GM19395 (cell line): ENCODE measurements at regions not wholly inside any gene's neighbourhood (a gene's known extent, or its start where the extent isn't known, plus 50 kb on each side); places are given as distances from the start of the nearest gene placed in this dataset.
A peak's percentile ranks its signal among the peaks of the same experiment; 100 is the strongest.
"Not testable (repeated sequence)": the region's sequence is repeated elsewhere in the genome, so short reads cannot be mapped to it uniquely, and the experiment has no call there.

Experiments
- ATAC-seq: cut with Tn5 transposase; IDR thresholded peaks from one replicate; pipeline ENCODE4 v1.9.1; 2021; ENCODE audit warnings: mild to moderate bottlenecking, moderate library complexity; ENCODE audit not compliant: unreplicated experiment

DNA sequence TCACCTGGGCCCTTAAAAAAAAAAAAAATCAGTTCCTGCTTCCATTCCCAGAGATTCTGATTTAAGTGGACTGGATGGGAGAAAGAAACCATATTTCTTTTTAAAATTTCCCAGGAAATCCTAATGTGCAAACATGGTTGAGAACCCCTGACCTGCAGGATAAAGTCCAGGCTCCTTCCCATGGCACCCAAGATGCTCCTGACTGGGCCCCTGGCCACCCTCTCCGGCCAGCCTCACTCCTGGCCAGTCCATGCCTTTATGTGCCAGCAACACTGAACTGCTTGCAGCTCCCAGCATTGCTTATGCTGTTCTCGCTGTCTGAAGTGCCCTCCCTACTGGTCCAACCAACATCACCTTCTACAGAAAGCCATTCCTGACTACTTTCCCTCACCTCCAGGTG, 93.9 kb downstream of the TEX35 start:
- no peak for ATAC-seq

DNA sequence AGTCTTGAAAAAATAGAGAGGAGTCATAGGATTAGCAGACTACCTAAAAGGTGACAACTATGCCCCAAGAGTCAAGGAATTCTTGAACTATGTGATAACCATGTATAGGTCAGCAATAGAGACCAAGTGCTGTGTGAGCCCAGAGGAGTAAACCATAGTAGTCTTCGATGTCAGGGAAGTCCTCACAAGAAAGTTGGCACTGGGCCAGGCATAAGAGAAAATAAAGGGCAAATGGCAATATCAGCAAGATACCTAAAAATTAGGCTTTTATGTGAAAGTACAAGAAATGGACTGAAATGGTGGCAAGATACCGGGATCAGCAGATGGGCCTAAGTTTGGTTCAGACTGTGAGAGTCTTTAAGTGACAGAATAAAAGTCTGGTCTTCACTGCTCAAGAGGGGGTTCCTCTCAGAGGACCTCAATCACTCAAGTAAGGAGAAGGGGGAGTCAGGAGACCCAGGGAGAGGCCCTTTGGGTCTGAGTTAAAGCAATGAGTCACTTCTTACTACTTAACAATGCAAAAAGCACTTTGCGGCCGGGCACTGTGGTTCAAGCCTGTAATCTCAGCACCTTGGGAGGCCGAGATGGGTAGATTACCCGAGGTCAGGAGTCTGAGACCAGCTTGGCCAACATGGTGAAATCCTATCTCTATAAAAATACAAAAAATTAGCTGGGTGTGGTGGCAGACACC, 95.0 kb downstream of the TEX35 start:
- peak; percentile 49 for ATAC-seq

DNA sequence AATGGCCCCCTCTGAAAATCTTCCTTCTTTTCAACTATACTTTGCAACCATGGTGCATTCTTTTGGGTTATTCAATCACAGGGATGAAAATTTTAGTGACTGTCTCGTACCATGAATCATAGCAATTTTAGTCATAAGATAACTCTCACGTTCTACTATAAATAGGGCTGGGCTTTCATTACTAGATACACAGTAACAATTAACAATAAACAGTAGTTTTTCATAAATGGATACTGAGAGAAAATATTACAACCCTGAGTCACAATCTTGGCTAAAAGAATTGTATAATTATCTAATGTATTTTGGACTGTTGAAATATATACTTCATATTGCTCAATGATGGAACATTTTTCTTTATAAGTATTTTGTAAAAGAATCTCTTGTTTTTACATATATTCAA, 96.1 kb downstream of the TEX35 start:
- no peak for ATAC-seq

DNA sequence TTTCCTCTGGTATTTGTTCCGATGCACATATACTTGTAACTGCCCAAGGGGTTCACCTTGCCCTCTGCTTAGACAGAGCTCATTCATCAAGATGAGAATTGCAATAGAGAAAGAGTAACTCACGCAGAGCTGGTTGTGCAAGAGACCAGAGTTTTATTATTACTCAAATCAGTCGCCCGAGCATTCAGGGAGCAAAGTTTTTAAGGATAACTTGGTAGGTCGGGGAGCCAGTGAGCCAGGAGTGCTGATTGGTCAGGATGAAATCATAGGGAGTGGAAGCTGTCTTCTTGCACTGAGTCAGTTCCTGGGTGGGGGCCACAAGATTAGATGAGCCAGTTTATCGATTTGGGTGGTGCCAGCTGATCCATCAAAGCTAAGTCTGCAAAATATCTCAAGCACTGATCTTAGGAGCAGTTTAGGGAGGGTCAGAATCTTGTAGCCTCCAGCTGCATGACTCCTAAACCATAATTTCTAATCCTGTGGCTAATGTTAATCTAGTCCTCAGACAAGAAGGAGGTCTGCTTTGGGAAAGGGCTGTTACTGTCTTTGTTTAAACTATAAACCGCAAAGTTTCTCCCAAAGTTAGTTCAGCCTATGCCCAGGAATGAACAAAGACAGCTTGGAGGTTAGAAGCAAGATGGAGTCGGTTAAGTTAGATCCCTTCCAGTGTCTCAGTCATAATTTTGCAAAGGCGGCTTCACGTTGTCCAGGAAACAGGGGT, 97.9 kb downstream of the TEX35 start:
- not testable (repeated sequence) for ATAC-seq

DNA sequence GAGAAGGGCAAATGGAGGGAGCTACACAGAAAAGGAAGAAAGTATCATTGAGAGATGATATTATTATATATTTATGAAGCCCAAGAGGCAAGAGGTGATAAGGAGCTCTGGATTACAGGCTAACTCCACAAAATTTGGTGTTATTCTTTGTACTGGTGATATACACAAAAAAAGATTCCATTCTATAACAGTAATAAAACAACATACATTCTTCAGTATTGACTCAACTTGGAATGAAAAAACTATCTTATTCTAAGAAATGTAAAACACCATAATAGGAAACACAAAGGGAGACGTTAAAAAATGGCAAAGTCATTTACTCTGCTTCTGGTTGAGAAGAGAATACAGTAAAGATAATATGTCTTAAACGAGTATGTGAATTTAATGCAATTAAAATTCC, 99.4 kb downstream of the TEX35 start:
- no peak for ATAC-seq

DNA sequence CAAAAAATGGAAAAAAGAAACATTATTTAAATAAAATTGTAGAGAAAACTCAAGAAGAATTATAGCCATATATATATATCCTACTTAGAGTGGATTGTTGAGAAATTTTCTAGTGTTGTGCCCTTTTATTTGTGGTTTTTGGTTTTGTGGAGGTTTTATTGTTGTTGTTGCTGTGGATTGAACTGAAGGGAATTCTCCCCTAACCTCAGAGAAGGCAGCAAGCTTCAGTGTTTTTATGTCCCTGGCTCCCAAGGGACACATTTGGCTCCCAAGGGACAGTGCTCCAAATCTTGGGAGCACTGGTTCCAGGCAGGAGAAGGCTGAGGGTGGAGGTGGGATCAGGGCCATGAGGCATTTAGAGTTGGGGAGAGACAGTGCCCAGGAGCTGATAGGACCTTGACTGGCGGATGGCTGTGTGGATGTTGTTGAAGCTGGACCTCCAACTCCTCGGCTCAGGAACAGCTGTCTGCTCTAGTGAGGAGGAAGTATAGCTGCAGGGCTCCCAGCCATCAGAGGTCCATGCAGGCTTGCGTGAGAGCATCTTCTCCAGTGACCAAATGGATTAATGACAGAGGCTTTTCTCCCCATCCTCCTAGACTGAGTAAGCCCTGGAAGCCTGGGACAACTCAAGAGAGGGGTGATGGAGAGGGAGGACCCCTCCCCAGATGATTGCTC, 100.5 kb downstream of the TEX35 start:
- ATAC-seq = no peak

DNA sequence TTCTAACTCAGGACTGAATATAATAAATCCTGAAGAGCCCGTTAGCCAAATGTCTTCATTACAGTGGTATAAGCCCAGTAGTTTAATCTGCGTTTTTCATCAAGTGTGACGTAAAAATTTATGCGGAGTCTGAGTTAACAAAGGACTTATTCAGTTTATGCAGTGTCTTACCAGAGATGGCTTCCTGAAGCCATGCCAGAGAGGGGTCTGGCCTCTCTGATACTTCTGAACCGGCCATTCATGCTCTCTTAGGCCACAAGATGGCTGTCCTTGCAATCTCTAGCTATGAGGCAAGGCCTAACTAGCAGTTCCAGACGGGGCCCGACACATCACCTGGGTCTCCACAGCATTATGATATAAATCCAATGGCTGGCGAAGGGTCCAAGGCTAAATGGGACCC, 101.4 kb downstream of the TEX35 start:
- ATAC-seq = no peak

DNA sequence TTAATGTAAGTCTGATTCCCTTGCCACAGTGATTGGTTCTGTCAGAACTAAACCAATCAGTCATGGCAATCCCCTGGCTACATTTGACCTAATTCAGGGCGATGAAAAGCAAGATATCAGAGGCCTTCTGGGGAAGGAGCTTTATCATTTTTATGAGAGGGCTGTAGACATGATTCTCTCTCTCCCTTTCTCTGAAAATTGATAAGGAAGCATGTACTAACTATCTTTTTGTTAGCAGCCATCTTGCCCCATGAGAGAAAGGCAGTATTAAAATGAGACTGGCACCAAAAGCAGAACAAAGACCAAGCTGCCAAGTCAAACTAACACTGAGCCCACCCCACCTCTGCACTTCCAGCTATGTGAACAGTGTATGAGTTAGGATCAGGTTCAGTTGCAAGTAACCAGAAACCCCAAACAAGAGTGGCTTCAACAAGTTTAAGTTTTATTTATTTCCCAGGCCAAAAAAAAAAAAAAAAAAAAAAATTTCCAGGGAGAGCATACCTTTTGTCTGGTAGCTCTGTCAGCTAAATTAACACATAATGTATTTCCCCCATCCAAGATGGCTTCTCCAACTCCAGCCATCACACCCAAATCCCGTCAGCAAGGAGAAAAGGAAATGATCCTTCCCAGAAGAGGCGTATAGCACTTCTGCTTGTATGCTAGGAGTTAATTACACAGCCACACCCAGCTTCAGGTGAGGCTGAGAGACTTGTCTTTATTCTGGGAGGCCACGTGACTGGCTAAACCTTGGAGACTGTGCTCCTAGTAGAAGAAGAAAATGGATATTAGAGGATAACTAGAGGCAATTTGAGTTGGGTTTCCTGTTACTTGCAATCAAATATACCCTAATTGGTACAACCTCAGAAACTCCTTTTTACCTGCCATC, 105.8 kb upstream of the RALGPS2 start:
- ATAC-seq = no peak

DNA sequence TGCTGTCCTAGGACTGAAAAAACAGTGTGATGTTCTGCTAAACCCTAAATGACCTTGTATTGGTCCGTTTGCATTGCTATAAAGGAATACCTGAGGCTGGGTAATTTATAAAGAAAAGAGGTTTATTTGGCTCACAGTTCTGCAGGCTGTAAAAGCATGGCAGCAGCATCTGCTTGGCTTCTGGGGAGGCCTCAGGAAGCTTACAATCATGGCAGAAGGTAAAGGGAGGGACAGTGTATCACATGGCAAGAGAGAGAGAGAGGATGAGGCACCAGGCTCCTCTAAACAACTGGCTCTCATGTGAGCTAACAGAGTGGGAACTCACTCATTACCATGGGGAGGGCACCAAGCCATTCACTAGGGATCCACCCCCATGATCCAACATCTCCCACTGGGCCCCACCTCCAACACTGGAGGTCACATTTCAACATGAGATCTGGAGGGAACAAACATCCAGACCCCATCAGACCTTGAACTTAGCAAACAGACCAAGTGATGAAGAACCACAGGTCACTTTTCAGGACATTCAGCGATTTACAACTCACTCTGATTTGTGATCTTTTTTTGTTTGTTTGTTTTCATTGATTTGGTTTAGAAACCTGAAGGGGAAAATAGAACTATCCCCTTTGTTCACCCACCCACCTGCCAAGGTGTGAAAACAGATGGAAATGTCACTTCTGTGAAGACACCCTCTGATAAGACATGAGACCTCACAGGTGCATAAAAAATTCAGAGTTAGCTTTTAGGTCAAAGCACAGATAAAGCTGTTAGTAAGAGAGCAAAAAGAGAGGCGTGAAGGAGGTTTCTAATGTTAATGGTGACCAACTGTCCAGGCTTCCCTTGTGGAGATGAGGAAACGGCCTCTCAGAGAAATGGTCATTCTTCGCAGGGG, 104.2 kb upstream of the RALGPS2 start:
- no peak for ATAC-seq

DNA sequence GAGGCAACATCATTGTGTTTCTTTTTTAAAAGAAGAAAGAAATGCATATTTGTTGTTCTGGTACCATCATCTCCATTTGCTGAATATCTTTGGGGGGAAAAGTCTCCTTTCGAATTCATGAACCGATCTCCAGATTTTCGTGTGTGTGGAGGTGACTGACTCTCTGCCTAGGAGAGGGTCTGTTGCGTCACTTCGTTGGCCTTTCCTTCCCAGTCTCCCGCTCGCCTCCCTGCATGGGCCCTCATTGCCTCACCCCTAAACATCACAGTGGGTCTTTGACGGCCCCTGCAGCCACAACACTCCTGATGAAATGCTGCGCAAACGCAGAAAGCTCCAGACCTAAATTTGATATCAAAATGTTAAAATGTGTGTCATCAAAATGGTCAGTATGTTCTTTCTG, 103.2 kb upstream of the RALGPS2 start:
- no peak for ATAC-seq

DNA sequence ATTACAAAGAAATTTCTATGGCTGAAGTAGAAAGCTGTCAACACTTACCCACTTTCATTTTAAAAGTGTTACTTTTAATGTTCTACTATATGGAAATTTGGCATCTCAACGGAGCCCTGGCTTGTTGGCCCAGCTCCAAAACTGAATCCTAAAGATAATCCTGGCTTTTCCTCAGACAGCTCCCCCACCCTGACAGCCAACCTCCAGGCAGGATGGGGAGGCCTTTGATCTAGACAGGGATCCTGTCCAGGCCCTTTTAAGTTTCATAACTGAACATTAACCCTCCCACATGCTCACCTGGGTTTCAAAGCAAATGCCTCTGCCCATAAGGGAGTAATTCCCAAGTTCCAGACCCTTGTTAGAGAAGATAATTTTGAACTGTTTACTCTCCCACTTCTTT, 99.3 kb upstream of the RALGPS2 start:
- ATAC-seq = no peak

DNA sequence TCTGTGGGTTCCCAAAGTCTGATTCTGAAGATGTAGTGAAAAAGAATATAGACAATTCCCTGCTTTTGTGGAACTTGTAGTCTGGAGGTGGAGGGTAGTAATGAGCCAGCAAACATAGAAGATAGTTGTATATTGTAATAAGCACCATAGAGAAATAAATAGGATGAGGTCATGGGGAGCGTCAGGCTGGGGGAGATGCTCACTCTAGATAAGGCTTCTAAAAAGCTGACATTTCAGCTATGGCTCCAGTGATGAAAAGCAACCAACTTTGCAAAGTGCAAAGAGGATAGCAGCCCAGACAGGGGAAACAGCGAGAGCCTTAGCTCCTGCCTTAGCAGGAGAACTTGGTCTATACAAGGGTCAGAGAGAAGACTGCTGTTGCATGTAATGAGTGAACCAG, 98.0 kb upstream of the RALGPS2 start:
- ATAC-seq = no peak

DNA sequence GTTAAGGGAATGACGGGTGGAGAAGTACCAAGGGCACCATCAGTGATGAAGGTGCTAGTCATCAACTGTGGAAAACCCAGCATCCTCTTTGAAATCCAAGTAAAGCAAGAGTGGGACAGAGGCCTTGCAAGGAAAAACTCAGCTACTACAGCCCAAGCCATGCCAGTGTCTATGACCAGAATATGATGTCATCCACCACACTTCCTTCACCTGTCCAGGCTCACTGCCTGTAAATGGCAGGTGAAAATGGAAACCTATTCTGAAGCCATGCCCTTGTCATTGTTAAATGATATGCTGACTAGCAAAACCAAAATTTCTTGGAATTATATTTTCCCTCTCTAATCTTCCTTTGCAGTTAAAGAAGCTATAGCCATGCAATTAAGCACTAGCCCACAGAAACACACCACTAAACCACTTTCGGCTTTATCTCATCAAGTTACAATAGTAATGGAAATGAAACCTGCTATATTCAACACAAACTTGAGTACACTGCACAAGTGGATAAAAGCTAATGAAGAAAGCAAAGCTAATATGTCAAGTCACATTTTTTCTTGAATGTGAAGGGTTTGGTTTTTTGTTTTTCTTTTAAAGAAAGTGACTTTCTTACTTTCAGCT, 96.3 kb upstream of the RALGPS2 start:
- ATAC-seq = no peak

DNA sequence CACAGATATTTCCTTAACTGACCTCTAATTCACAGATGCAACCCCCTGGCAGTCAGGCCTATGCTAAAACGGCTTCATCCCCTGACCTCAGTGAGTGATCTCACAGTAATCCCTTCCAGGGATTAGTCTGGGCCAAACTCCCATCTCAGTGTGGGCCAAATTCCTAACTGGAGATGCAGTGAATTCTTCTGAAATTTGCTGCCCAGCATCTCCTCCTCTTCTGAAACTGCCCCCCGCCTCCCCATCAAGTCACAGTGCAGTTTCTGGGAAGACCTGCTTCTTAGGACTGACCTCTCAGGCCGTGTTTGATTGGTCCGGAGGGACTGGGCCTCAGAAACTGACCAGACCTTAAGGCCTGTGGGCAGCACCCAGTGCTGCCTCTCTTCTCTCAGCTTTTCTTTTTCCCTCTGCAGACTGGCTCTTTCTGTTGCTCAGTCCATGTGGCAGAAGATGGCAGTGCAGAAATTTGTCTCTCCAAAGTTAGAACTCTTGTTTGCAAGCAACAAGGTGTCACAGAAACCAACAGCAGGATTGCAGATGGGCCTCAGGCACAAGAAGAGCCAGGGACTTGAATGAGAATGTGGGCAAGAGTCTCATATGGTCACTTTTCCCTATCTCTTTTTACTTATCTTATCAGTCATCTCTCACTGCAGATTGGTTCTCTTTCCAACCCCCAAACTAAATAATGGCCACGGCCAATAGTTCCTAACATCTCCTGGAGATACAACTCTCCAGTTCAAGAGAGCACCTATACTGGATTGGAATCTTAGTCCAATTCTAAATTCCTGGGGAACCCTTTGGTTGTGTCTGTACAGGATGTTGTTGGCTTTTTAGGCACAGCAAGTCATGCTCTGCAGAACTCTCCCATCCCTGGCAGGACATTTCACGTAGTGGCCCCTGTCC, 95.5 kb upstream of the RALGPS2 start:
- ATAC-seq = no peak

DNA sequence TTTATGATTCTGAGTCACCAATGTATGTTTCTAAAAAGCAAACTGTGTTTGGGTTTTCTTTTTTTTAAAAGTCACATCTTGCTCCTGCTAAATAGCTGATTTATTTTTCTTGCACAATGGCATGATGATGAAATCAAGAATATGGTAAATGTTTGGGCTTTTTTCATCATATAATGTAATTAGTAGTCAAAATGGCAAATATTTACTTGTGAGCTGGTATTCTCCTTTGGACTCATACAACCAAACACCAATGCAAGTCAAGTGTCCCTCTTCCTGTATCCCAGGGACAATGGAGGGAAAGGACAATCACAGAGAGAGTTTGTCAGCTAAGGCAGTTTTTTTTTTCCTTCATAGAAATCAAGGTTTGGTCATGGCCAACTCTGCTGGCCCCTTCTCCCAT, 94.6 kb upstream of the RALGPS2 start:
- no peak for ATAC-seq

DNA sequence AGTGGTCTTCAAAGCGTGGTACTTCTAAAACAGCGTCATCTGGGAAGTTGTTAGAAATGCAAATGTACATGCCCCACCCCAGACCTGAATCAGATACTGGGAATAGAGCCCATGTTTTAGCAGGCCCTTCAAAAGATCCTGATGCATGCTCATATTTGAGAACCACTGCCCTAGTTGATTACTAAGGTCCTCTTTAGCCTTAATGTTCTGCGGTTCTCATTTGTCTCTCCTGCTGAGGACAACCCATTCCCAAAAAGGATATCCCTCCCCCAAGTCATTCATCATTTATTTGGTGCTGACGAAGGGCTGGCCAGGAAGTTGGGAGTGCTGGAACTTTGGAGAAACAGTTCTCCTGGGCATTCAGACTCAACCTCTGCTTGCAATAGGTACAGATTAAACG, 92.4 kb upstream of the RALGPS2 start:
- no peak for ATAC-seq

DNA sequence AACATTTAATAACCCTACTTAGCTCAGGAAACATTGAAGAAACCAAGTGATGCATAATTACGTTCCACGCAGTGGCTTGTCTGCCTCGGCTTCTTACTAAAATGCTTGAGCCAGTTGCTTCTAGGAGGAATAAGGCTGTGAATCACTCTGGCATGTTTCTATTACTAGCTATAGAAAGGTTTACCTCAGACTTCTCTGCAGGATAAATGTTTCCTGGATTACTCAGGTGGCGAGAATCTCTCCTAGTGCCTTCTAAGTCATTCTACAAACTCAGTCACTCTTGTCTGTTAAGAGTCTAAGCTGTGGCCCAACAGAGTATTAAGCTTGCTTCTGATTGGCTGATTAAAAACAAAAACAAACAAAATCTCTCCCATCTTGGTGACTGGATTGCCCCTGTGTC, 92.0 kb upstream of the RALGPS2 start:
- no peak for ATAC-seq

DNA sequence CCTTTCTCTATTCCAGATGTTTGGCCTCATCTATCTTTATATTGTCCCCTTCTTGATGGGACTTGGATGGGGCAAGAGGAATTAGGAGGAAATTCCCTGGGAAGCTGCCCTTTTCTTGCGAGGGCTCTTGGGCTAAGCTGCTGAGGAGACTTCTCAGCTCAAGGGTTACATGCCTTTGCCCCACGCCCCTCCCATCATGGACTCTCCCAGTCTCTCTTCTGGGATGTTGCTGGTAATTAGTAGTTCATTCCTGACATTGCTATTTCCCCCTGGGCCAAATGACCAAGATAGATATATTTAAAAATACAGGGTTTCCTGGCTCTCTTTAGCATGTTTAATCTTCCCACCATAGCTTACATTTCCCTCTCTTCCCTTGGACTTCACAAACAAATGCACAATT, 90.6 kb upstream of the RALGPS2 start:
- no peak for ATAC-seq

DNA sequence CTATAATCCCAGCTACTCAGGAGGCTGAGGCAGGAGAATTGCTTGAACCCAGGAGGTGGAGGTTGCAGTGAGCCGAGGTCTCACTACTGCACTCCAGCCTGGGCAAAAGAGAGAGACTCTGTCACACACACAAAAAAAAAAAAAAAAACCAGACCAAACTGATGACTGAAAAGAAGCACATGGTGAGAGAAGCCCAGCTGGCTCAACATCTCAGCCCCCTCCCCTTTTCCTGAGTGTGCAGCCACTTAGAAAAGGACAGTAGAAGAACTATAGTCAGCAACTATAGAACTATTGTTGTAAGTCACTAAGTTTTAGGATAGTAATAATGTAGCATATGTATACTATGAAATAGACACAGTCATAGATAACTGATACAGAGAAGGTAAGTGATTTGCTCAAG, 87.2 kb upstream of the RALGPS2 start:
- ATAC-seq = no peak
